ENCODE measurements at regions not wholly inside any gene's neighbourhood (a gene's known extent, or its start where the extent isn't known, plus 50 kb on each side); places are given as distances from the start of the nearest gene placed in this dataset.
"Not testable (repeated sequence)": the region's sequence is repeated elsewhere in the genome, so short reads cannot be mapped to it uniquely, and the experiment has no call there.

- H3K9me3 ChIP-seq; H3K36me3 ChIP-seq (replicated peaks); in situ Hi-C loops (cut with MboI; ENCODE audit: low sequenced_read_pairs); H3K4me3 ChIP-seq; H3K27me3 ChIP-seq (ENCODE audit: low read depth); DNase-seq (ENCODE audit: low spot score in 2 of 2); H3K4me1 ChIP-seq: not testable (repeated sequence)
These were observed 518.8 kb downstream of the MMUT start for GRCh38 chr6:48944276-48944675.

DNA sequence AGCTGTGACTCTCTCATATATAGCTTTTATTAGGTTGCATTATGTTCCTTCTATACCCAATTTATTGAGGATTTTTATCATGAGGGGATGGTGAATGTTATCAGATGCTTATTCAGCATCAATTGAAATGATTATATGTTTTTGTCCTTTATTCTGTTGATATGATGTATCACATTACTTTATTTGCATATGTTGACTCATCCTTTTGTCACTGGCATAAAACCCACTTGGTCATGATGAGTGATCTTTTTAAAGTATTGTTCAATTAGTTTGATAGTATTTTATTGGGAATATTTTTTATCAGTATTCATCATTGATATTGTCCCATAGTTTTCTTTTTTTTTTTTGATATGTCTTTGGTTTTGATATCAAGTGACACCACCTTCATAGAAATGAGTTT is 529.9 kb downstream of the MMUT start:
- in situ Hi-C loops (cut with MboI; ENCODE audit: low sequenced_read_pairs), result no loop called here
- Histone ChIP-seq H3K36me3 (replicated peaks) (no peaks in the 10 kb centered on the region), H3K27me3 (ENCODE audit: low read depth) (no peaks in the 10 kb centered on the region), H3K4me1 (no peaks in the 10 kb centered on the region), H3K9me3 (no peaks in the 10 kb centered on the region), H3K4me3 (no peak overlapping the region)
- no peak for DNase-seq (ENCODE audit: low spot score in 2 of 2)

DNA sequence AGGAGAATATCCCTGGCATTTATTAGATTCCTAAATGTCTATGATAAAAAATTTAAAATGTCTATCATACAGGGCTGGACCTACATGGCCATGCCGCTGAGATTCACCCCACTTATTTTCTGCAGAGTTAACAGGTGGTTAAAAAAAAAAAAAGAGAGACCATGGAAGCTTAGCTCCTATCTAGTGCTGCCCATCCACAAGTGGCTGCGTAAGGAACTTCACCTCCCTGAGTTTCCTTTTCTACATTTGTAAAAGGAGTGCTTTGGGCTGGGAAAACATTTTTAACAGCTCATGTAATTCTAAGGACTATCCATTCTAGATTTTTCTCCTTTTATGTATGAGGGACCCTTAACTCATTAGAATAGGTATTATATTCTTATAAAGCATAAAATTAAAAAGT is 534.1 kb downstream of the MMUT start:
- DNase-seq (ENCODE audit: low spot score in 2 of 2), result no peak
- no peak overlapping the region for H3K4me3 ChIP-seq
- H3K36me3 ChIP-seq (replicated peaks), result no peaks in the 10 kb centered on the region
- no peaks in the 10 kb centered on the region for H3K4me1 ChIP-seq
- H3K27me3 ChIP-seq (ENCODE audit: low read depth), result no peaks in the 10 kb centered on the region
- H3K9me3 ChIP-seq, result no peaks in the 10 kb centered on the region
- in situ Hi-C loops (cut with MboI; ENCODE audit: low sequenced_read_pairs), result no loop called here

GRCh38 chr6:48922837-48923236 is 540.2 kb downstream of the MMUT start:
- H3K27me3 ChIP-seq (ENCODE audit: low read depth), result no peaks in the 10 kb centered on the region
- H3K36me3 ChIP-seq (replicated peaks), result no peaks in the 10 kb centered on the region
- no peaks in the 10 kb centered on the region for H3K9me3 ChIP-seq
- H3K4me3 ChIP-seq, result no peak overlapping the region
- in situ Hi-C loops (cut with MboI; ENCODE audit: low sequenced_read_pairs), result no loop called here
- DNase-seq (ENCODE audit: low spot score in 2 of 2), result no peak
- no peaks in the 10 kb centered on the region for H3K4me1 ChIP-seq

- no peaks in the 10 kb centered on the region for H3K36me3 ChIP-seq (replicated peaks)
- H3K9me3 ChIP-seq, result no peaks in the 10 kb centered on the region
These were observed 543.5 kb downstream of the MMUT start for GRCh38 chr6:48919555-48919954.

DNA sequence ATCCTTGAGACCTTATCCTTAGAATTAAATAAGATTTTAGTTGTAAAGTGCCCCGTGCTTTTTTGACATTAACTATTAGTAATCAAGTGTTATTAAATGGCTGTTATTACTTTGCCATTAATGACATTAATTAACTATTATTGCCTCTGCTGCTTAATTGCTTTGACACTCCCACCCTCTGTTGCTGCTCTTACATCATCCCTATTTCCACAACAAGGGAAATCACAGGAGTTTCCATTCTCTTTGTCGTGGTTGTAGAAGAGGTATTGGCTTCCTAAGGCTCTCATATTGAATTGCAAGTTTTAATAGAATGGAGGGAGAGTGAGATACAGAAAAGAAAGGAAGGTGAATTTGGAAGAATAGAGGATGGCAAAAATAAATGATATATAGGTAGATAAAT is 545.8 kb downstream of the MMUT start:
- H3K27me3 ChIP-seq (ENCODE audit: low read depth), result no peaks in the 10 kb centered on the region
- in situ Hi-C loops (cut with MboI; ENCODE audit: low sequenced_read_pairs), result no loop called here
- no peaks in the 10 kb centered on the region for H3K9me3 ChIP-seq
- H3K36me3 ChIP-seq (replicated peaks), result no peaks in the 10 kb centered on the region
- no peak for DNase-seq (ENCODE audit: low spot score in 2 of 2)
- no peaks in the 10 kb centered on the region for H3K4me1 ChIP-seq
- H3K4me3 ChIP-seq, result no peak overlapping the region

More at GRCh38 chr6:48919555-48919954, 543.5 kb downstream of the MMUT start:
- Histone ChIP-seq H3K4me3 (no peak overlapping the region), H3K27me3 (ENCODE audit: low read depth) (no peaks in the 10 kb centered on the region), H3K4me1 (no peaks in the 10 kb centered on the region)
- no peak for DNase-seq (ENCODE audit: low spot score in 2 of 2)
- in situ Hi-C loops (cut with MboI; ENCODE audit: low sequenced_read_pairs), result no loop called here

GRCh38 chr6:48916607-48917006 is 546.4 kb downstream of the MMUT start:
- no peak for DNase-seq (ENCODE audit: low spot score in 2 of 2)
- H3K27me3 ChIP-seq (ENCODE audit: low read depth), result no peaks in the 10 kb centered on the region
- in situ Hi-C loops (cut with MboI; ENCODE audit: low sequenced_read_pairs), result no loop called here

GRCh38 chr6:48915591-48915990 is 547.5 kb downstream of the MMUT start:
- in situ Hi-C loops (cut with MboI; ENCODE audit: low sequenced_read_pairs), result no loop called here
- Histone ChIP-seq H3K9me3 (no peaks in the 10 kb centered on the region), H3K36me3 (replicated peaks) (no peaks in the 10 kb centered on the region), H3K4me3 (no peak overlapping the region), H3K4me1 (no peaks in the 10 kb centered on the region), H3K27me3 (ENCODE audit: low read depth) (no peaks in the 10 kb centered on the region)
- DNase-seq (ENCODE audit: low spot score in 2 of 2), result no peak

More at GRCh38 chr6:48916607-48917006, 546.4 kb downstream of the MMUT start:
- no peaks in the 10 kb centered on the region for H3K9me3 ChIP-seq
- H3K4me3 ChIP-seq, result no peak overlapping the region
- H3K4me1 ChIP-seq, result no peaks in the 10 kb centered on the region
- H3K36me3 ChIP-seq (replicated peaks), result no peaks in the 10 kb centered on the region

GRCh38 chr6:48912503-48912902 is 550.5 kb downstream of the MMUT start:
- no peak overlapping the region for H3K4me3 ChIP-seq
- H3K9me3 ChIP-seq, result no peaks in the 10 kb centered on the region
- in situ Hi-C loops (cut with MboI; ENCODE audit: low sequenced_read_pairs), result no loop called here
- DNase-seq (ENCODE audit: low spot score in 2 of 2), result no peak
- no peaks in the 10 kb centered on the region for H3K4me1 ChIP-seq
- H3K27me3 ChIP-seq (ENCODE audit: low read depth), result no peaks in the 10 kb centered on the region
- no peaks in the 10 kb centered on the region for H3K36me3 ChIP-seq (replicated peaks)

DNA sequence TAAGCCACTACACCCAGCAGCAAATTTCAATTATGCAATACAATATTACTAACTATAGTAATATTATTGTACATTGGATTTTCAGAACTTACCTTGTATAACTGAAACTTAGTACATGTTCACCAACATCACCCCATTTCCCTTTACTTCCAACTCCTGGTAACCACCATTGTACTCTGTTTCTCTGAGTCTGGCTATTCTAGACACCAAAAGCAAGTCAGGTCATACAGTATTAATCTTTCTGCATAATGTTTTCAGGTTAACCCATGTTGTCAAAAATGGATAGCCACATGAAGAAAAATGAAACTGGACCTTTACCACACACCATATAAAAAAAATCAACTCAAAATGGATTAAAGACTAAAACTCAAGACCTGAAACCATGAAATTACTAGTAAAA is 558.2 kb downstream of the MMUT start:
- in situ Hi-C loops (cut with MboI; ENCODE audit: low sequenced_read_pairs), result no loop called here
- Histone ChIP-seq H3K27me3 (ENCODE audit: low read depth) (no peaks in the 10 kb centered on the region), H3K4me3 (no peak overlapping the region), H3K36me3 (replicated peaks) (no peaks in the 10 kb centered on the region), H3K9me3 (no peaks in the 10 kb centered on the region), H3K4me1 (no peaks in the 10 kb centered on the region)
- DNase-seq (ENCODE audit: low spot score in 2 of 2), result no peak

GRCh38 chr6:48894469-48894868 is 568.6 kb downstream of the MMUT start:
- DNase-seq (ENCODE audit: low spot score in 2 of 2), result no peak
- in situ Hi-C loops (cut with MboI; ENCODE audit: low sequenced_read_pairs), result no loop called here
- Histone ChIP-seq H3K27me3 (ENCODE audit: low read depth) (no peaks in the 10 kb centered on the region), H3K9me3 (no peaks in the 10 kb centered on the region), H3K4me3 (no peak overlapping the region), H3K4me1 (no peaks in the 10 kb centered on the region), H3K36me3 (replicated peaks) (no peaks in the 10 kb centered on the region)

DNA sequence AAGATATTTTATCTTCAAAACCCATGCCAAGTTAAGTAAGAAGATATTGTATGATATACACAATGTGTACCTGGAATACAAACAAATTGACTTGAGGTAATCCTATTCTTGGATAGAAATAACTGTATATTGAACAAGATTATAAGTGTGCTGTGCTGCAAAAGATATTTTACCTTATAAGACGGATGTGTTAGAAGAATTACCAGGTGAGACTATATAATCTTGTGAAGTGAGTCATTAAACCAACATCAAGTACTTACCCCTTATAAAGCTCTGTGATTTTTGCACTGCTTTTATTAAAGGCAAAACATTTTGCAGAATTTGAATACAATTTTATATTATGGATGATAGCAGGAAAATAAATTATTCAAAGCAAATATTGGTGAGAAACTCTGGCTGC is 570.0 kb downstream of the MMUT start:
- DNase-seq (ENCODE audit: low spot score in 2 of 2), result no peak
- Histone ChIP-seq H3K27me3 (ENCODE audit: low read depth) (no peaks in the 10 kb centered on the region), H3K36me3 (replicated peaks) (no peaks in the 10 kb centered on the region), H3K4me3 (no peak overlapping the region), H3K4me1 (no peaks in the 10 kb centered on the region), H3K9me3 (no peaks in the 10 kb centered on the region)
- in situ Hi-C loops (cut with MboI; ENCODE audit: low sequenced_read_pairs), result no loop called here

DNA sequence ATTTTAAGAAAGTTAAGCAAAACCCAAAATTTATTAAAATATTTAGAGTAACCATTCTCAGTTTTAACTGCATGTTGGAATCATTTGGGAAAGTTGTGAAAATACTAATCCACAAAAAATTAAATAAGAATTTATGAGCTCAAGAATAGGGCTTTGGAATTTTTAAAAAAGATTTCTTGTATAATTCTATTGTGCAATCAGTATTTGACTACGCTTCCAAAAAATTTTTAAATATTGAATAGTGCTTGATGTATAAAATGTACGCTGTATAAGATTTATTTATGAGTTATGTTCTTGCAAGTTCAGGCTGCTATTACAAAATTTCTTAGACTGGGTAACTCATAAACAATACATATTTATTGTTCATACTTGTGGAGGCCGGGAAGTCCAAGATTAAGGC is 571.7 kb downstream of the MMUT start:
- H3K4me1 ChIP-seq, result no peaks in the 10 kb centered on the region
- H3K9me3 ChIP-seq, result no peaks in the 10 kb centered on the region
- H3K36me3 ChIP-seq (replicated peaks), result no peaks in the 10 kb centered on the region
- in situ Hi-C loops (cut with MboI; ENCODE audit: low sequenced_read_pairs), result no loop called here
- DNase-seq (ENCODE audit: low spot score in 2 of 2), result no peak
- no peaks in the 10 kb centered on the region for H3K27me3 ChIP-seq (ENCODE audit: low read depth)
- no peak overlapping the region for H3K4me3 ChIP-seq

DNA sequence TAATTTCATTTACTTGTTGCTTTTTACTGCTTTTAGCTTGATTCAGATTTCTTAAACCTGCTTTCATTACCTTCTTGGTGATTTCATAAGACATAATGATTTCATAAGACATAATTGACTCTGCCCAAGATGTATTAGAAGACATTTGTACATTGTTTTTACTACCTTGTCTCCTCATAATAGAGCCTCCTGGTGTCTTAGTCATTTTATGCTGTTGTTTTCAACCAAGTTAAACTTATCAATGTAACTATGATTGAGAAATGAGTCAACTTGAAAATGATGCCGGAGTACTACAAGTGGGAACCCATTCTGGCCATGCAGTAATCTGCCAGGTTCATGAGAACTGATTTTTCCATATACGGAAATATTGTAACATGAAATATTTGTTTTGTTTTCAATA is 573.6 kb downstream of the MMUT start:
- H3K4me3 ChIP-seq, result no peak overlapping the region
- no peaks in the 10 kb centered on the region for H3K9me3 ChIP-seq
- in situ Hi-C loops (cut with MboI; ENCODE audit: low sequenced_read_pairs), result no loop called here
- no peaks in the 10 kb centered on the region for H3K4me1 ChIP-seq
- H3K27me3 ChIP-seq (ENCODE audit: low read depth), result no peaks in the 10 kb centered on the region
- DNase-seq (ENCODE audit: low spot score in 2 of 2), result no peak
- no peaks in the 10 kb centered on the region for H3K36me3 ChIP-seq (replicated peaks)

DNA sequence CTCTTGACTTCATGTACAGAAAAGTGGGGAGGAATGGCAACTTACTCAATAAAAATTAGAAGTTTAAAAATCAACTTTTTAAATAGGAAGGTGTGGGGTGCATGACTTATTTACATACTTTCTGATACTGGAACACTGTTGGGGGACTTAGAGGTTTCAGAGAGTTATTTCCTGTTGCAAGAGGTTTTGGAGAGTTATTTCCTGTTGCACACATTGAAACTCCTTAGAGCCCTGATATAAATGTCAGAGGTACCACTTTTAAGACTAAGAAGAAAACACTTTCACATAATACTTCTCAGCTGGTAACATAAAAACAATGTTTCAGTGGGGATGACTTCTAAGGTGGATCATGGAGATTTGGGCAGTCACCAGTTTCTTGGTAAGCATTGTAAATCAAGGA is 579.9 kb downstream of the MMUT start:
- Histone ChIP-seq H3K36me3 (replicated peaks) (no peaks in the 10 kb centered on the region), H3K27me3 (ENCODE audit: low read depth) (no peaks in the 10 kb centered on the region), H3K4me3 (no peak overlapping the region), H3K9me3 (no peaks in the 10 kb centered on the region), H3K4me1 (no peaks in the 10 kb centered on the region)
- no peak for DNase-seq (ENCODE audit: low spot score in 2 of 2)
- in situ Hi-C loops (cut with MboI; ENCODE audit: low sequenced_read_pairs), result no loop called here
